ENCODE measurements at regions not wholly inside any gene's neighbourhood (a gene's known extent, or its start where the extent isn't known, plus 50 kb on each side); places are given as distances from the start of the nearest gene placed in this dataset.
A peak's percentile ranks its signal among the peaks of the same experiment; 100 is the strongest.

- Histone ChIP-seq H2AK9ac (replicated peaks; ENCODE audit: low read depth, low read length, poor library complexity) (no peak overlapping the region), H3K4me3 (ENCODE audit: insufficient read depth, low read depth, low read length) (no peak overlapping the region), H4K91ac (ENCODE audit: insufficient read depth, low read depth, low read length) (no peak overlapping the region), H3K27me3 (ENCODE audit: control insufficient read depth, insufficient read depth, low read length) (peaks cover 4% of the 10 kb centered on the region; the same call in 1 of the 2 replicates), H2BK120ac (ENCODE audit: low read depth, low read length) (peak overlapping the region; percentile 21; the same call in 1 of the 2 replicates), H3K56ac (ENCODE audit: extremely low read depth, insufficient read depth, low read length) (no peak overlapping the region), H2BK20ac (ENCODE audit: low read depth, low read length) (peak overlapping the region; percentile 16; the same call in 1 of the 2 replicates), H3K4me2 (ENCODE audit: low read depth, low read length) (no peak overlapping the region), H3K18ac (ENCODE audit: low read depth, low read length) (no peak overlapping the region), H2BK15ac (ENCODE audit: low read depth, low read length) (no peak overlapping the region), H4K20me1 (ENCODE audit: insufficient read depth, low read length) (no peaks in the 10 kb centered on the region), H3K27ac (ENCODE audit: insufficient read depth, low read length) (no peak overlapping the region), H4K5ac (ENCODE audit: low read depth, low read length) (no peak overlapping the region), H3K23ac (ENCODE audit: low read depth, low read length) (no peak overlapping the region), H3K36me3 (ENCODE audit: control insufficient read depth, insufficient read depth, low read length) (no peaks in the 10 kb centered on the region), H3K14ac (replicated peaks; ENCODE audit: low read depth, low read length) (no peak overlapping the region), H3K4me1 (ENCODE audit: control insufficient read depth, insufficient read depth, low read length) (peaks cover 2% of the 10 kb centered on the region; the same call in 1 of the 2 replicates), H2AFZ (replicated peaks; ENCODE audit: low read length, poor library complexity) (no peak overlapping the region), H3K9ac (ENCODE audit: low read depth, low read length) (no peak overlapping the region), H4K8ac (ENCODE audit: low read depth in 2 of 2, low read length in 2 of 2) (peak overlapping the region in 1 of 2 experiments; percentile 17; a peak in 1 of 4 replicates), H2AK5ac (ENCODE audit: low read depth, low read length) (no peak overlapping the region), H3K4ac (ENCODE audit: low read depth, low read length) (no peak overlapping the region), H3K79me1 (ENCODE audit: low read depth in 1 of 2, low read length in 2 of 2) (no peaks in the 10 kb centered on the region), H2BK5ac (ENCODE audit: low read depth, low read length, poor library complexity, severe bottlenecking) (no peak overlapping the region), H3K9me1 (ENCODE audit: insufficient read depth, low read length) (no peaks in the 10 kb centered on the region), H3K9me3 (ENCODE audit: control insufficient read depth, insufficient read depth, low read length) (no peaks in the 10 kb centered on the region)
- peak; percentile 94 for ATAC-seq (ENCODE audit: low read depth)
- intact Hi-C loops (cut with micrococcal nuclease) (loop anchor here (1.0 kb wide), 3 partner anchors 199 to 340 kb away; no protein-coding TSS in a partner anchor), dilution Hi-C loops (cut with HindIII; ENCODE audit: low sequenced_read_pairs, unreplicated experiment) (no loop called here), in situ Hi-C loops (cut with MboI; ENCODE audit: low sequenced_read_pairs) (loop anchor here (5.0 kb wide), 2 partner anchors 198 to 288 kb away; no protein-coding TSS in a partner anchor)
- no peak for TF ChIP-seq MAZ (IDR thresholded peaks at IDR 0.05; ENCODE audit: borderline replicate concordance, low read depth, low read length)
- TF ChIP-seq BHLHE40 (IDR thresholded peaks at IDR 0.05; ENCODE audit: low read depth, low read length): no peak
- TF ChIP-seq CEBPB (IDR thresholded peaks at IDR 0.05; ENCODE audit: low read depth, low read length): no peak
- no peak for TF ChIP-seq RCOR1 (IDR thresholded peaks at IDR 0.05; ENCODE audit: insufficient replicate concordance, low read length)
- TF ChIP-seq USF2 (IDR thresholded peaks at IDR 0.05; ENCODE audit: low read depth, low read length): no peak
- TF ChIP-seq CHD1 (IDR thresholded peaks at IDR 0.05; ENCODE audit: low read depth, low read length): no peak
- no peak for TF ChIP-seq POLR2A (IDR thresholded peaks at IDR 0.05; ENCODE audit: low read depth, low read length)
- TF ChIP-seq RFX5 (IDR thresholded peaks at IDR 0.05; ENCODE audit: low read depth, low read length): no peak
- TF ChIP-seq NFE2L2 (IDR thresholded peaks at IDR 0.05; ENCODE audit: low read depth, low read length): no peak
- TF ChIP-seq CTCF (conservative IDR thresholded peaks at IDR 0.05; ENCODE audit: low read depth, low read length): peak; percentile 90
- TF ChIP-seq RAD21 (IDR thresholded peaks at IDR 0.05; ENCODE audit: low read length): peak; percentile 91
- TF ChIP-seq SMC3 (IDR thresholded peaks at IDR 0.05; ENCODE audit: low read depth, low read length): peak; percentile 95
- no peak for TF ChIP-seq ELK1 (IDR thresholded peaks at IDR 0.05; ENCODE audit: borderline replicate concordance, low read depth, low read length)
- no TSS peak for BruUV-seq (replicated peaks)
- DNase-seq: peak; percentile 70
- CTCF ChIA-PET: interaction anchor here (0.5 to 2.2 kb wide), 15 partner anchors 11 to 894 kb away, joined by 3 to 11 read pairs (median 4); no protein-coding TSS in a partner anchor
- POLR2A ChIA-PET (ENCODE audit: unreplicated experiment): interaction anchor here (0.6 kb wide), 1 partner anchor 325 kb away, joined by 6 read pairs; no protein-coding TSS in a partner anchor
- whole genome bisulfite sequencing, 2 experiments (ENCODE audit: extremely low coverage in 2 of 2, insufficient read length in 1 of 2): 33% methylated on average over 1 of the region's 6 CpGs; no CpG with 5 or more reads in 1 of the 2 experiments
These were observed 60.0 kb upstream of the MPHOSPH6 start for GRCh38 chr16:82229800-82230619.
